ENCODE measurements at regions not wholly inside any gene's neighbourhood (a gene's known extent, or its start where the extent isn't known, plus 50 kb on each side); places are given as distances from the start of the nearest gene placed in this dataset.

- Histone ChIP-seq H3K27ac (no peak overlapping the region), H3K4me3 (no peak overlapping the region)
- no peak for DNase-seq (ENCODE audit: low spot score)
- TF ChIP-seq CTCF (IDR thresholded peaks at IDR 0.05): no peak
Observed at GRCh38 chr5:53160895-53161294, 51.3 kb upstream of the MOCS2 start.

- H3K27ac ChIP-seq: no peak overlapping the region
- no peak overlapping the region for H3K4me3 ChIP-seq
- no peak for TF ChIP-seq CTCF (IDR thresholded peaks at IDR 0.05)
- DNase-seq (ENCODE audit: low spot score): no peak
Observed at GRCh38 chr5:53161876-53162275, 52.3 kb upstream of the MOCS2 start.

- H3K4me3 ChIP-seq: no peak overlapping the region
- no peak for TF ChIP-seq CTCF (IDR thresholded peaks at IDR 0.05)
- DNase-seq (ENCODE audit: low spot score): no peak
- H3K27ac ChIP-seq: no peak overlapping the region
Observed at GRCh38 chr5:53164478-53165165, 55.1 kb upstream of the MOCS2 start.

- DNase-seq (ENCODE audit: low spot score): no peak
- TF ChIP-seq CTCF (IDR thresholded peaks at IDR 0.05): no peak
- Histone ChIP-seq H3K27ac (no peak overlapping the region), H3K4me3 (no peak overlapping the region)
Observed at GRCh38 chr5:53165431-53166182, 56.0 kb upstream of the MOCS2 start.

GRCh38 chr5:53166183-53166495 is 56.6 kb upstream of the MOCS2 start:
- no peak for DNase-seq (ENCODE audit: low spot score)
- TF ChIP-seq CTCF (IDR thresholded peaks at IDR 0.05): no peak
- Histone ChIP-seq H3K4me3 (no peak overlapping the region), H3K27ac (no peak overlapping the region)

- no peak for TF ChIP-seq CTCF (IDR thresholded peaks at IDR 0.05)
- Histone ChIP-seq H3K4me3 (no peak overlapping the region), H3K27ac (peak overlapping the region in 1 of 2 donors; percentile 50)
- peak; percentile 75 for DNase-seq (ENCODE audit: low spot score)
Observed at GRCh38 chr5:53167836-53168235, 58.3 kb upstream of the MOCS2 start.

GRCh38 chr5:53169933-53170332 is 60.4 kb upstream of the MOCS2 start:
- Histone ChIP-seq H3K27ac (no peak overlapping the region), H3K4me3 (no peak overlapping the region)
- TF ChIP-seq CTCF (IDR thresholded peaks at IDR 0.05): no peak
- no peak for DNase-seq (ENCODE audit: low spot score)
